ENCODE measurements at regions not wholly inside any gene's neighbourhood (a gene's known extent, or its start where the extent isn't known, plus 50 kb on each side); places are given as distances from the start of the nearest gene placed in this dataset.

- no peak for TF ChIP-seq CTCF (IDR thresholded peaks at IDR 0.05)
- TF ChIP-seq, protein P1, sequence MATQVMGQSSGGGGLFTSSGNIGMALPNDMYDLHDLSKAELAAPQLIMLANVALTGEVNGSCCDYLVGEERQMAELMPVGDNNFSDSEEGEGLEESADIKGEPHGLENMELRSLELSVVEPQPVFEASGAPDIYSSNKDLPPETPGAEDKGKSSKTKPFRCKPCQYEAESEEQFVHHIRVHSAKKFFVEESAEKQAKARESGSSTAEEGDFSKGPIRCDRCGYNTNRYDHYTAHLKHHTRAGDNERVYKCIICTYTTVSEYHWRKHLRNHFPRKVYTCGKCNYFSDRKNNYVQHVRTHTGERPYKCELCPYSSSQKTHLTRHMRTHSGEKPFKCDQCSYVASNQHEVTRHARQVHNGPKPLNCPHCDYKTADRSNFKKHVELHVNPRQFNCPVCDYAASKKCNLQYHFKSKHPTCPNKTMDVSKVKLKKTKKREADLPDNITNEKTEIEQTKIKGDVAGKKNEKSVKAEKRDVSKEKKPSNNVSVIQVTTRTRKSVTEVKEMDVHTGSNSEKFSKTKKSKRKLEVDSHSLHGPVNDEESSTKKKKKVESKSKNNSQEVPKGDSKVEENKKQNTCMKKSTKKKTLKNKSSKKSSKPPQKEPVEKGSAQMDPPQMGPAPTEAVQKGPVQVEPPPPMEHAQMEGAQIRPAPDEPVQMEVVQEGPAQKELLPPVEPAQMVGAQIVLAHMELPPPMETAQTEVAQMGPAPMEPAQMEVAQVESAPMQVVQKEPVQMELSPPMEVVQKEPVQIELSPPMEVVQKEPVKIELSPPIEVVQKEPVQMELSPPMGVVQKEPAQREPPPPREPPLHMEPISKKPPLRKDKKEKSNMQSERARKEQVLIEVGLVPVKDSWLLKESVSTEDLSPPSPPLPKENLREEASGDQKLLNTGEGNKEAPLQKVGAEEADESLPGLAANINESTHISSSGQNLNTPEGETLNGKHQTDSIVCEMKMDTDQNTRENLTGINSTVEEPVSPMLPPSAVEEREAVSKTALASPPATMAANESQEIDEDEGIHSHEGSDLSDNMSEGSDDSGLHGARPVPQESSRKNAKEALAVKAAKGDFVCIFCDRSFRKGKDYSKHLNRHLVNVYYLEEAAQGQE (IDR thresholded peaks at IDR 0.05), result no peak
- TF ChIP-seq KDM5A (IDR thresholded peaks at IDR 0.05), result no peak
- TF ChIP-seq MYC (IDR thresholded peaks at IDR 0.05; ENCODE audit: borderline replicate concordance, low read length), result no peak
- no peak for TF ChIP-seq POLR2A (IDR thresholded peaks at IDR 0.05; ENCODE audit: low read length)
These were observed 696.9 kb upstream of the EYS start for GRCh38 chr6:66403966-66404365.

All from A549 (cell line).